Hepatocyte (in vitro differentiated cells): ENCODE measurements at regions not wholly inside any gene's neighbourhood (a gene's known extent, or its start where the extent isn't known, plus 50 kb on each side); places are given as distances from the start of the nearest gene placed in this dataset.

ENCODE experiments used
- DNase-seq: peaks from one replicate; pipeline ENCODE4 v3.0.0-alpha.2; 2016; ENCODE audit warnings: low spot score
- H2AFZ ChIP-seq: fragments of 200-600 bp; sonication (generic); 2 replicates; pipeline ENCODE4 v1.6.0; 2016; ENCODE audit warnings: antibody characterized with exemption, mild to moderate bottlenecking
- H3K27ac ChIP-seq: fragments of 200-600 bp; sonication (generic); 2 replicates; pipeline ENCODE4 v1.5.1; 2016; ENCODE audit warnings: mild to moderate bottlenecking
- H3K27me3 ChIP-seq: fragments of 200-600 bp; sonication (generic); 2 replicates; pipeline ENCODE4 v1.6.1; 2016
- H3K36me3 ChIP-seq: fragments of 200-600 bp; sonication (generic); replicated peaks from 2 replicates; pipeline ENCODE4 v1.5.1; 2016; ENCODE audit warnings: low read depth; ENCODE audit not compliant: insufficient read depth
- H3K4me1 ChIP-seq: fragments of 200-600 bp; sonication (generic); 2 replicates; pipeline ENCODE4 v1.5.1; 2016; ENCODE audit warnings: mild to moderate bottlenecking, moderate library complexity; ENCODE audit not compliant: insufficient read depth
- H3K4me2 ChIP-seq: fragments of 200-600 bp; sonication (generic); 2 replicates; pipeline ENCODE4 v1.6.0; 2016
- H3K4me3 ChIP-seq: fragments of 200-600 bp; sonication (generic); 2 replicates; pipeline ENCODE4 v1.5.1; 2016; ENCODE audit warnings: mild to moderate bottlenecking
- H3K79me2 ChIP-seq: fragments of 200-600 bp; sonication (generic); 2 replicates; pipeline ENCODE4 v1.6.0; 2017; ENCODE audit warnings: mild to moderate bottlenecking
- H3K9me2 ChIP-seq: fragments of 200-600 bp; sonication (generic); replicated peaks from 2 replicates; pipeline ENCODE4 v1.6.0; 2017; ENCODE audit warnings: mild to moderate bottlenecking; ENCODE audit not compliant: insufficient read depth
- H3K9me3 ChIP-seq: fragments of 200-600 bp; sonication (generic); 2 replicates; pipeline ENCODE4 v1.5.1; 2016; ENCODE audit warnings: low read depth, mild to moderate bottlenecking
- H4K20me1 ChIP-seq: fragments of 200-600 bp; sonication (generic); 2 replicates; pipeline ENCODE4 v1.6.0; 2016; ENCODE audit warnings: mild to moderate bottlenecking; ENCODE audit not compliant: insufficient read depth, poor library complexity, severe bottlenecking
- CTCF ChIP-seq: fragments of 200-600 bp; sonication (generic); IDR thresholded peaks from 2 replicates; pipeline ENCODE4 v1.5.1; 2016; ENCODE audit warnings: antibody characterized with exemption, mild to moderate bottlenecking; ENCODE audit not compliant: poor library complexity
- EZH2 ChIP-seq: fragments of 200-600 bp; sonication (generic); IDR thresholded peaks from 2 replicates; pipeline ENCODE4 v1.6.1; 2016; ENCODE audit warnings: antibody characterized with exemption, mild to moderate bottlenecking, borderline replicate concordance
- EZH2phosphoT487 ChIP-seq: fragments of 200-600 bp; sonication (generic); IDR thresholded peaks from one replicate; pipeline ENCODE4 v1.6.1; 2018; ENCODE audit warnings: antibody characterized with exemption, mild to moderate bottlenecking, low read depth, moderate library complexity; ENCODE audit not compliant: unreplicated experiment, severe bottlenecking
- WGBS: methylation state at CpG from one replicate; pipeline ENCODE4 v1.1.6; 2016; ENCODE audit warnings: low lambda C conversion rate; ENCODE audit errors: missing lambda C conversion rate; 5-methylcytosine and 5-hydroxymethylcytosine counted together

GRCh38 chr5:4785971-4786370, 354.2 kb upstream of the ADAMTS16 start:
- no peak overlapping the region for H2AFZ ChIP-seq
- H4K20me1 ChIP-seq, result no peaks in the 10 kb centered on the region
- no peak overlapping the region for H3K27ac ChIP-seq
- no peak for DNase-seq
- no peaks in the 10 kb centered on the region for H3K36me3 ChIP-seq
- H3K4me3 ChIP-seq, result no peak overlapping the region
- H3K4me2 ChIP-seq, result no peak overlapping the region
- H3K9me3 ChIP-seq, result no peaks in the 10 kb centered on the region
- 69% methylated on average over 1 of the region's 1 CpG for WGBS
- H3K27me3 ChIP-seq, result no peaks in the 10 kb centered on the region
- no peaks in the 10 kb centered on the region for H3K4me1 ChIP-seq
- H3K79me2 ChIP-seq, result no peaks in the 10 kb centered on the region
- no peaks in the 10 kb centered on the region for H3K9me2 ChIP-seq
- no peak for TF ChIP-seq CTCF
- TF ChIP-seq EZH2, result no peak
- TF ChIP-seq EZH2phosphoT487, result no peak

- no peaks in the 10 kb centered on the region for H3K36me3 ChIP-seq
- H3K79me2 ChIP-seq, result no peaks in the 10 kb centered on the region
- H3K9me3 ChIP-seq, result no peaks in the 10 kb centered on the region
- H3K4me2 ChIP-seq, result no peak overlapping the region
- H3K4me1 ChIP-seq, result peaks cover 3% of the 10 kb centered on the region
- H3K9me2 ChIP-seq, result no peaks in the 10 kb centered on the region
- TF ChIP-seq CTCF, result no peak
- TF ChIP-seq EZH2, result no peak
- no peak for TF ChIP-seq EZH2phosphoT487
- H2AFZ ChIP-seq, result no peak overlapping the region
- no peaks in the 10 kb centered on the region for H4K20me1 ChIP-seq
- H3K4me3 ChIP-seq, result no peak overlapping the region
- DNase-seq, result no peak
- H3K27me3 ChIP-seq, result no peaks in the 10 kb centered on the region
- H3K27ac ChIP-seq, result no peak overlapping the region
- WGBS, result 76% methylated on average over 2 of the region's 2 CpGs
These were observed 342.7 kb upstream of the ADAMTS16 start for GRCh38 chr5:4797445-4797844.

DNA sequence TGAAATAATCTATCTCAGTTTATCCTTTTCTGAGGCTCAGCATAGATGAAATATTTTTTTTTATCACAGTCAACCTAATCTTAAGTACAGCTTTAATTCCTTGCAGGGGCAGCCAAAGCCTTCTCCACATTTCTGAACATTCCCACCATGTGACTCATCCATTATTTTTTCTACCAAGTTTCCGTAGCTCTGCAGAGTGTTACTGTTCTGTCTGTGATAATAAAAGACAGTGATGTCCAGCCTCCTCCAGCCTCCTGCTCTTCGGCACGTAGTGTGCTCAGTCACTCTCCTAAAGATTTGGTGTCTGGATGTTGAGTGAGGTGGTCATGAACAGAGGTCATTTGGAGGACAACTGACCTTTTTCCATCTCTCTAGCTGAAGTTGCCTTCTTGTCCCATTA, 338.1 kb upstream of the ADAMTS16 start:
- Histone ChIP-seq H3K4me3 (no peak overlapping the region), H2AFZ (no peak overlapping the region), H3K27me3 (no peaks in the 10 kb centered on the region), H4K20me1 (no peaks in the 10 kb centered on the region), H3K4me1 (peaks cover 4% of the 10 kb centered on the region), H3K36me3 (no peaks in the 10 kb centered on the region), H3K79me2 (no peaks in the 10 kb centered on the region), H3K9me2 (no peaks in the 10 kb centered on the region), H3K27ac (peak overlapping the region; percentile 35), H3K9me3 (no peaks in the 10 kb centered on the region), H3K4me2 (peak overlapping the region; percentile 11)
- WGBS, result 34% methylated on average over 3 of the region's 3 CpGs
- peak; percentile 33 for DNase-seq
- TF ChIP-seq EZH2phosphoT487, result no peak
- TF ChIP-seq EZH2, result no peak

DNA sequence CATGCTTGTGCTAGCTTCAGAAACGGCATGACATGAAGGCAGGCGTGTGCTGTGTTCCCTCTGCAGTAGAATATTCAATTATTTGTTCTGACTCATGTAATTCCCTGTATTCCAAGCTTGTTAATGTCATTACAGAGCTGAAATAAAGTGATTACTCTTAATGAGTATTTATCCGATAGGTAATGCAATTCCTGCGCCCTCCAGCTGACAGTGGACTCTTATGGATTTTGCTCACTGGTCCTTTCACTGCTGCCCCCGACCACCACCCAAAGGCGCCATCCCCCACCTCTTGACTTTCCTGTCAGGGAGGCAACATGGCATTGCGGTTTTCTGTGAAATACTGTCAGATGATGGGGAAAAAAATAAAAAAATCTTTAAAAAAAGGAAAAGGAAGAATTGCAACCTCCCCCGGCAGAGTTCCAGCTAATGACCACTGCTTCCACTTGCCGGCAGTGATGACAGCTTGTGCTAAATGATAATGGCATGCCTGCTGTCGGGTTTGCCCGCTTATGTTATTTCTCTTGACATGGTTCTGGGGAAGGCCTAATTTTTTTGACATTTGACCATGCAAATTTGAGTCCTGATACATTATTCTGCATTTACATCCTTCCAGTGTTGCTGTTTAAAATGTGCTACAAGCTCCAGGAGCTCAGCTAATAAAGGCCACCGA, 335.3 kb upstream of the ADAMTS16 start:
- H3K79me2 ChIP-seq, result no peaks in the 10 kb centered on the region
- H3K4me2 ChIP-seq, result no peak overlapping the region
- no peak for TF ChIP-seq EZH2
- no peak for TF ChIP-seq CTCF
- TF ChIP-seq EZH2phosphoT487, result no peak
- H3K9me2 ChIP-seq, result no peaks in the 10 kb centered on the region
- no peaks in the 10 kb centered on the region for H3K36me3 ChIP-seq
- peaks cover 4% of the 10 kb centered on the region for H3K4me1 ChIP-seq
- no peak overlapping the region for H2AFZ ChIP-seq
- no peaks in the 10 kb centered on the region for H3K27me3 ChIP-seq
- DNase-seq, result no peak
- H3K4me3 ChIP-seq, result no peak overlapping the region
- no peaks in the 10 kb centered on the region for H4K20me1 ChIP-seq
- 83% methylated on average over 12 of the region's 12 CpGs for WGBS
- no peaks in the 10 kb centered on the region for H3K9me3 ChIP-seq
- H3K27ac ChIP-seq, result no peak overlapping the region
